ENCODE measurements at regions not wholly inside any gene's neighbourhood (a gene's known extent, or its start where the extent isn't known, plus 50 kb on each side); places are given as distances from the start of the nearest gene placed in this dataset.

DNA sequence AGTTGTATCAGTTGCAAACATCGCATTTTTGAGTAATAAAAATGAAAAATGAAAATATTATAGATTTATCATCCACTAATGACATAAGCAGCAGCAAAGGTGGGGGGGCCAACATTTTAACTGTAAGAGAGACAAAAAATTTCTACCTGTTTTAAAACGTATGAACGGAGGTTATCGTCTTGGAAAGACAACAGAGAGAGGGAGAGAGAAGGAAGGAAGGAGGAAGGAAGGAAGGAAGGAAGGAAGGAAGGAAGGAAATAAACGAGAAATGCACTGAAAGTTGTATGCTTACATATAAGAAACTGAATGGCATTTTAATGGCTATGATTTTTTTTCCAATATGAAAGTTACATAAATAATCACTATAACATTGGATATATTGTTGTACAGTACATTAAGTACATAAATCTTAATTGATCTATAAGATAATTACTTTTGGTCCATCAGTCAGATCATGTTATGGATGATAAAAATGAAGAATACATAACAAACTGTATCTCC lies 862.8 kb upstream of the SLITRK1 start:
- TF ChIP-seq, protein P1, sequence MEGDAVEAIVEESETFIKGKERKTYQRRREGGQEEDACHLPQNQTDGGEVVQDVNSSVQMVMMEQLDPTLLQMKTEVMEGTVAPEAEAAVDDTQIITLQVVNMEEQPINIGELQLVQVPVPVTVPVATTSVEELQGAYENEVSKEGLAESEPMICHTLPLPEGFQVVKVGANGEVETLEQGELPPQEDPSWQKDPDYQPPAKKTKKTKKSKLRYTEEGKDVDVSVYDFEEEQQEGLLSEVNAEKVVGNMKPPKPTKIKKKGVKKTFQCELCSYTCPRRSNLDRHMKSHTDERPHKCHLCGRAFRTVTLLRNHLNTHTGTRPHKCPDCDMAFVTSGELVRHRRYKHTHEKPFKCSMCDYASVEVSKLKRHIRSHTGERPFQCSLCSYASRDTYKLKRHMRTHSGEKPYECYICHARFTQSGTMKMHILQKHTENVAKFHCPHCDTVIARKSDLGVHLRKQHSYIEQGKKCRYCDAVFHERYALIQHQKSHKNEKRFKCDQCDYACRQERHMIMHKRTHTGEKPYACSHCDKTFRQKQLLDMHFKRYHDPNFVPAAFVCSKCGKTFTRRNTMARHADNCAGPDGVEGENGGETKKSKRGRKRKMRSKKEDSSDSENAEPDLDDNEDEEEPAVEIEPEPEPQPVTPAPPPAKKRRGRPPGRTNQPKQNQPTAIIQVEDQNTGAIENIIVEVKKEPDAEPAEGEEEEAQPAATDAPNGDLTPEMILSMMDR (IDR thresholded peaks at IDR 0.05): no peak
- TF ChIP-seq EZH2 (IDR thresholded peaks at IDR 0.05): no peak
